HEK293 (cell line): ENCODE measurements at regions not wholly inside any gene's neighbourhood (a gene's known extent, or its start where the extent isn't known, plus 50 kb on each side); places are given as distances from the start of the nearest gene placed in this dataset.

Experiments used
- CTCF ChIA-PET: fragments of 350-600 bp; formaldehyde crosslinking; extraction: SDS; loops from one replicate; lab custom pipeline; 2021; ENCODE audit warnings: antibody characterized with exemption; lab: Yijun Ruan, JAX
- POLR2A ChIA-PET: fragments of 300-600 bp; formaldehyde crosslinking; extraction: SDS; loops from one replicate; lab custom pipeline; 2020; ENCODE audit warnings: antibody characterized with exemption, inconsistent platforms; lab: Yijun Ruan, JAX
- H3K27ac ChIP-seq: fragments of 200-500 bp; sonication (Bioruptor generic); 2 replicates; pipeline ENCODE4 v1.5.1; 2014; ENCODE audit warnings: low read depth, low read length, control low read depth, inconsistent platforms; ENCODE audit errors: extremely low read depth
- H3K36me3 ChIP-seq, 2 experiments: fragments of 200-500 bp in 1 of 2; sonication (Bioruptor generic) in 1 of 2; 1 replicate in 1 of 2; 2 replicates in 1 of 2; pipeline ENCODE4 v1.5.1; 2014 to 2017; ENCODE audit warnings: inconsistent platforms in 2 of 2, low read length in 2 of 2; ENCODE audit not compliant: control insufficient read depth in 2 of 2, insufficient read depth in 1 of 2
- H3K4me1 ChIP-seq: fragments of 200-500 bp; sonication (Bioruptor generic); 2 replicates; pipeline ENCODE4 v1.5.1; 2014; ENCODE audit warnings: mild to moderate bottlenecking, low read length, inconsistent platforms; ENCODE audit not compliant: control insufficient read depth, insufficient read depth
- H3K4me3 ChIP-seq: 2 replicates; pipeline ENCODE4 v1.5.1; 2011; ENCODE audit warnings: low read depth, mild to moderate bottlenecking, control low read depth, low read length, moderate library complexity
- H3K9me3 ChIP-seq: fragments of 200-500 bp; sonication (Bioruptor generic); 2 replicates; pipeline ENCODE4 v1.5.1; 2014; ENCODE audit warnings: low read depth, low read length, inconsistent platforms; ENCODE audit not compliant: control insufficient read depth, insufficient read depth
- ATF2 ChIP-seq: fragments of 450-650 bp; formaldehyde crosslinking; IDR thresholded peaks from 2 replicates; pipeline ENCODE4 v1.5.1; 2016; ENCODE audit warnings: missing biosample characterization, missing genetic modification characterization, low read depth
- MYNN ChIP-seq: fragments of 450-650 bp; formaldehyde crosslinking; IDR thresholded peaks from 2 replicates; pipeline ENCODE4 v1.5.1; 2016; ENCODE audit warnings: missing biosample characterization, missing genetic modification characterization, borderline replicate concordance
- MZF1 ChIP-seq: fragments of 450-650 bp; formaldehyde crosslinking; IDR thresholded peaks from 2 replicates; pipeline ENCODE4 v1.5.1; 2017; ENCODE audit warnings: missing biosample characterization, missing genetic modification characterization, borderline replicate concordance
- TSHZ1 ChIP-seq: fragments of 450-650 bp; formaldehyde crosslinking; IDR thresholded peaks from 2 replicates; pipeline ENCODE4 v1.5.1; 2016; ENCODE audit warnings: missing biosample characterization, missing genetic modification characterization, borderline replicate concordance
- ZBTB1 ChIP-seq: fragments of 450-650 bp; formaldehyde crosslinking; IDR thresholded peaks from 2 replicates; pipeline ENCODE4 v1.5.1; 2016; ENCODE audit warnings: missing biosample characterization, missing genetic modification characterization
- ZBTB11 ChIP-seq: fragments of 450-650 bp; formaldehyde crosslinking; conservative IDR thresholded peaks from 2 replicates; pipeline ENCODE4 v1.5.1; 2016; ENCODE audit warnings: low read depth, missing biosample characterization, missing genetic modification characterization
- ZNF121 ChIP-seq: fragments of 450-650 bp; formaldehyde crosslinking; IDR thresholded peaks from 2 replicates; pipeline ENCODE4 v1.5.1; 2016; ENCODE audit warnings: missing biosample characterization, missing genetic modification characterization
- ZNF350 ChIP-seq: fragments of 450-650 bp; formaldehyde crosslinking; IDR thresholded peaks from 2 replicates; pipeline ENCODE4 v1.5.0; 2017; ENCODE audit warnings: missing biosample characterization, mild to moderate bottlenecking, missing genetic modification characterization
- ZNF518A ChIP-seq: fragments of 450-650 bp; formaldehyde crosslinking; conservative IDR thresholded peaks from 2 replicates; pipeline ENCODE4 v1.5.1; 2016; ENCODE audit warnings: low read depth, missing biosample characterization, missing genetic modification characterization
- ZNF560 ChIP-seq: fragments of 450-650 bp; formaldehyde crosslinking; IDR thresholded peaks from 2 replicates; pipeline ENCODE4 v1.5.1; 2017; ENCODE audit warnings: missing biosample characterization, missing genetic modification characterization, borderline replicate concordance
- ZNF626 ChIP-seq: fragments of 450-650 bp; sonication (Bioruptor Pico); formaldehyde crosslinking; IDR thresholded peaks from 2 replicates; pipeline ENCODE4 v1.5.1; 2018; ENCODE audit warnings: missing biosample characterization, missing genetic modification characterization, inconsistent platforms
- ZNF664 ChIP-seq: fragments of 450-650 bp; formaldehyde crosslinking; IDR thresholded peaks from 2 replicates; pipeline ENCODE4 v1.5.1; 2016; ENCODE audit warnings: missing biosample characterization, missing genetic modification characterization

GRCh38 chr3:190926619-190927018 lies 64.1 kb upstream of the GMNC start:
- Histone ChIP-seq H3K4me3 (no peak overlapping the region), H3K9me3 (no peaks in the 10 kb centered on the region), H3K4me1 (no peaks in the 10 kb centered on the region), H3K36me3 (no peaks in the 10 kb centered on the region), H3K27ac (no peak overlapping the region)
- CTCF ChIA-PET, result interaction anchor here (0.6 to 0.9 kb wide), 3 partner anchors 56 to 126 kb away, joined by 3 read pairs; no protein-coding TSS in a partner anchor
- POLR2A ChIA-PET, result no interaction called here
- TF ChIP-seq ZNF664 (tag by site-specific recombination) (no peak), ZBTB1 (no peak), ZNF560 (tag by site-specific recombination) (no peak), MZF1 (no peak), MYNN (tag by site-specific recombination) (no peak), ZNF350 (tag by site-specific recombination) (no peak), TSHZ1 (tag by site-specific recombination) (no peak), ZNF518A (tag by site-specific recombination) (no peak), ZNF626 (tag by site-specific recombination) (no peak), ATF2 (no peak), ZBTB11 (tag by site-specific recombination) (no peak), ZNF121 (no peak)
